ENCODE measurements at regions not wholly inside any gene's neighbourhood (a gene's known extent, or its start where the extent isn't known, plus 50 kb on each side); places are given as distances from the start of the nearest gene placed in this dataset.

- in situ Hi-C loops (cut with MboI; ENCODE audit: low sequenced_read_pairs): no loop called here
Observed at GRCh38 chr11:112507281-112507680, 246.6 kb upstream of the PLET1 start.

GRCh38 chr11:112508750-112509149 lies 248.1 kb upstream of the PLET1 start:
- in situ Hi-C loops (cut with MboI; ENCODE audit: low sequenced_read_pairs): no loop called here

- in situ Hi-C loops (cut with MboI; ENCODE audit: low sequenced_read_pairs): no loop called here
Observed at GRCh38 chr11:112509300-112509699, 248.6 kb upstream of the PLET1 start.

- in situ Hi-C loops (cut with MboI; ENCODE audit: low sequenced_read_pairs): no loop called here
Observed at GRCh38 chr11:112511271-112511670, 250.6 kb upstream of the PLET1 start.

GRCh38 chr11:112511911-112512310 lies 251.3 kb upstream of the PLET1 start:
- in situ Hi-C loops (cut with MboI; ENCODE audit: low sequenced_read_pairs): no loop called here

- in situ Hi-C loops (cut with MboI; ENCODE audit: low sequenced_read_pairs): no loop called here
Observed at GRCh38 chr11:112513417-112513816, 252.8 kb upstream of the PLET1 start.

- in situ Hi-C loops (cut with MboI; ENCODE audit: low sequenced_read_pairs): no loop called here
Observed at GRCh38 chr11:112514011-112514740, 253.5 kb upstream of the PLET1 start.

GRCh38 chr11:112516261-112516660 lies 255.6 kb upstream of the PLET1 start:
- in situ Hi-C loops (cut with MboI; ENCODE audit: low sequenced_read_pairs): no loop called here

GRCh38 chr11:112516755-112517154 lies 256.1 kb upstream of the PLET1 start:
- in situ Hi-C loops (cut with MboI; ENCODE audit: low sequenced_read_pairs): no loop called here

GRCh38 chr11:112518371-112518770 lies 257.7 kb upstream of the PLET1 start:
- in situ Hi-C loops (cut with MboI; ENCODE audit: low sequenced_read_pairs): no loop called here

- in situ Hi-C loops (cut with MboI; ENCODE audit: low sequenced_read_pairs): no loop called here
Observed at GRCh38 chr11:112519751-112520150, 259.1 kb upstream of the PLET1 start.

GRCh38 chr11:112520354-112520753 lies 259.7 kb upstream of the PLET1 start:
- in situ Hi-C loops (cut with MboI; ENCODE audit: low sequenced_read_pairs): no loop called here

GRCh38 chr11:112522536-112522935 lies 261.9 kb upstream of the PLET1 start:
- in situ Hi-C loops (cut with MboI; ENCODE audit: low sequenced_read_pairs): no loop called here

GRCh38 chr11:112523031-112523430 lies 262.4 kb upstream of the PLET1 start:
- in situ Hi-C loops (cut with MboI; ENCODE audit: low sequenced_read_pairs): no loop called here

- in situ Hi-C loops (cut with MboI; ENCODE audit: low sequenced_read_pairs): no loop called here
Observed at GRCh38 chr11:112523477-112523876, 262.8 kb upstream of the PLET1 start.

GRCh38 chr11:112523951-112524350 lies 263.3 kb upstream of the PLET1 start:
- in situ Hi-C loops (cut with MboI; ENCODE audit: low sequenced_read_pairs): no loop called here

GRCh38 chr11:112524798-112525197 lies 264.1 kb upstream of the PLET1 start:
- in situ Hi-C loops (cut with MboI; ENCODE audit: low sequenced_read_pairs): no loop called here

GRCh38 chr11:112525270-112525669 lies 264.6 kb upstream of the PLET1 start:
- in situ Hi-C loops (cut with MboI; ENCODE audit: low sequenced_read_pairs): no loop called here

- in situ Hi-C loops (cut with MboI; ENCODE audit: low sequenced_read_pairs): no loop called here
Observed at GRCh38 chr11:112525844-112526590, 265.4 kb upstream of the PLET1 start.

GRCh38 chr11:112526699-112527416 lies 266.2 kb upstream of the PLET1 start:
- in situ Hi-C loops (cut with MboI; ENCODE audit: low sequenced_read_pairs): no loop called here

- in situ Hi-C loops (cut with MboI; ENCODE audit: low sequenced_read_pairs): no loop called here
Observed at GRCh38 chr11:112529071-112529470, 268.4 kb upstream of the PLET1 start.

- in situ Hi-C loops (cut with MboI; ENCODE audit: low sequenced_read_pairs): no loop called here
Observed at GRCh38 chr11:112532506-112532905, 271.8 kb upstream of the PLET1 start.

Measured in HL-60/S4 treated with retinoic acid at 250 ng/mL for 4 days and 3 days (cell line).